HG02885 (cell line): ENCODE measurements at regions not wholly inside any gene's neighbourhood (a gene's known extent, or its start where the extent isn't known, plus 50 kb on each side); places are given as distances from the start of the nearest gene placed in this dataset.
"Not testable (repeated sequence)": the region's sequence is repeated elsewhere in the genome, so short reads cannot be mapped to it uniquely, and the experiment has no call there.

Experiments
- ATAC-seq: cut with Tn5 transposase; IDR thresholded peaks from one replicate; pipeline ENCODE4 v1.9.1; 2021; ENCODE audit warnings: mild to moderate bottlenecking; ENCODE audit not compliant: unreplicated experiment, poor library complexity

- no peak for ATAC-seq
Observed at GRCh38 chr3:182414586-182414985, 378.7 kb upstream of the ATP11B start.

GRCh38 chr3:182420741-182421140, 372.6 kb upstream of the ATP11B start:
- ATAC-seq = no peak

- ATAC-seq = no peak
Observed at GRCh38 chr3:182424006-182424405, 369.3 kb upstream of the ATP11B start.

GRCh38 chr3:182425926-182426718, 367.2 kb upstream of the ATP11B start:
- not testable (repeated sequence) for ATAC-seq

GRCh38 chr3:182431972-182432371, 361.3 kb upstream of the ATP11B start:
- ATAC-seq = not testable (repeated sequence)

GRCh38 chr3:182435860-182436259, 357.4 kb upstream of the ATP11B start:
- ATAC-seq = no peak

GRCh38 chr3:182436547-182436946, 356.8 kb upstream of the ATP11B start:
- ATAC-seq = no peak

GRCh38 chr3:182438398-182438797, 354.9 kb upstream of the ATP11B start:
- ATAC-seq = no peak

- no peak for ATAC-seq
Observed at GRCh38 chr3:182440101-182440500, 353.2 kb upstream of the ATP11B start.

GRCh38 chr3:182445576-182445975, 347.7 kb upstream of the ATP11B start:
- no peak for ATAC-seq

GRCh38 chr3:182450942-182451787, 342.1 kb upstream of the ATP11B start:
- no peak for ATAC-seq

- ATAC-seq = no peak
Observed at GRCh38 chr3:182451871-182452270, 341.4 kb upstream of the ATP11B start.

GRCh38 chr3:182455011-182455410, 338.3 kb upstream of the ATP11B start:
- ATAC-seq = no peak

- ATAC-seq = no peak
Observed at GRCh38 chr3:182460303-182460702, 333.0 kb upstream of the ATP11B start.

GRCh38 chr3:182462152-182462551, 331.2 kb upstream of the ATP11B start:
- ATAC-seq = no peak

- no peak for ATAC-seq
Observed at GRCh38 chr3:182464513-182465145, 328.7 kb upstream of the ATP11B start.

- no peak for ATAC-seq
Observed at GRCh38 chr3:182465301-182466185, 327.8 kb upstream of the ATP11B start.

- ATAC-seq = no peak
Observed at GRCh38 chr3:182469086-182469485, 324.2 kb upstream of the ATP11B start.

GRCh38 chr3:182470187-182470586, 323.1 kb upstream of the ATP11B start:
- ATAC-seq = no peak

GRCh38 chr3:182473191-182473710, 320.1 kb upstream of the ATP11B start:
- no peak for ATAC-seq
